ENCODE measurements at regions not wholly inside any gene's neighbourhood (a gene's known extent, or its start where the extent isn't known, plus 50 kb on each side); places are given as distances from the start of the nearest gene placed in this dataset.
A peak's percentile ranks its signal among the peaks of the same experiment; 100 is the strongest.

GRCh38 chr22:25514436-25515180 lies 49.9 kb upstream of the GRK3 start:
- Histone ChIP-seq H3K4me2 (ENCODE audit: low read length) (peak overlapping the region; percentile 36), H3K9ac (ENCODE audit: low read length) (0 out of 2 replicates have a peak overlapping the region, but pooled peaks have one; percentile 3), H3K27me3 (ENCODE audit: insufficient read depth, low read length) (no peaks in the 10 kb centered on the region), H3K79me2 (ENCODE audit: insufficient read depth, low read length) (no peaks in the 10 kb centered on the region), H3K4me3 (replicated peaks in 1 of 2; ENCODE audit: low read depth in 1 of 2, low read length in 2 of 2) (no peak overlapping the region), H3K4me1 (ENCODE audit: control insufficient read depth in 1 of 2, insufficient read depth in 2 of 2, low read length in 2 of 2) (peaks cover 10 to 16% of the 10 kb centered on the region in 2 experiments; a peak in 3 of 4 replicates), H3K36me3 (ENCODE audit: control insufficient read depth in 1 of 2, insufficient read depth in 2 of 2, low read length in 2 of 2) (no peaks in the 10 kb centered on the region), H4K20me1 (ENCODE audit: insufficient read depth) (no peaks in the 10 kb centered on the region), H3K9me3 (ENCODE audit: control insufficient read depth in 1 of 2, insufficient read depth in 1 of 2, low read depth in 1 of 2, low read length in 2 of 2) (no peaks in the 10 kb centered on the region), H2AFZ (ENCODE audit: low read depth, low read length, poor library complexity, severe bottlenecking) (no peak overlapping the region), H3K27ac (ENCODE audit: low read depth, low read length) (0 out of 2 replicates have a peak overlapping the region, but pooled peaks have one; percentile 3), H3K9me2 (ENCODE audit: insufficient read depth) (no peaks in the 10 kb centered on the region)
- intact Hi-C loops (cut with micrococcal nuclease) = no loop called here
- no TSS peak for BruUV-seq (replicated peaks)
- CTCF ChIA-PET = no interaction called here
- TF ChIP-seq POLR2A (IDR thresholded peaks at IDR 0.05; ENCODE audit: borderline replicate concordance, extremely low read depth, insufficient read depth, insufficient read length) = no peak
- TF ChIP-seq EGR1 (IDR thresholded peaks at IDR 0.05; ENCODE audit: low read depth) = no peak
- no peak for TF ChIP-seq RAD21 (IDR thresholded peaks at IDR 0.05; ENCODE audit: low read depth)
- no peak for TF ChIP-seq EZH2 (IDR thresholded peaks at IDR 0.05)
- TF ChIP-seq ZBTB33 (IDR thresholded peaks at IDR 0.05; ENCODE audit: extremely low read depth, insufficient replicate concordance, low read length) = no peak
- no peak for TF ChIP-seq CTCF (IDR thresholded peaks at IDR 0.05 in 2 of 3, conservative IDR thresholded peaks at IDR 0.05 in 1 of 3; ENCODE audit: borderline replicate concordance in 1 of 3, insufficient read depth in 1 of 3, low read depth in 2 of 3, low read length in 2 of 3)
- no peak for TF ChIP-seq REST (IDR thresholded peaks at IDR 0.05; ENCODE audit: low read depth)
- TF ChIP-seq ATF3 (IDR thresholded peaks at IDR 0.05) = no peak
- TF ChIP-seq YY1 (IDR thresholded peaks at IDR 0.05; ENCODE audit: extremely low read depth, insufficient replicate concordance, low read depth, low read length) = no peak
- TF ChIP-seq CBX3 (IDR thresholded peaks at IDR 0.05; ENCODE audit: low read depth) = no peak
- TF ChIP-seq JUND (IDR thresholded peaks at IDR 0.05) = no peak
- no peak for TF ChIP-seq EZH2phosphoT487 (IDR thresholded peaks at IDR 0.05; ENCODE audit: borderline replicate concordance)
- TF ChIP-seq ELF1 (IDR thresholded peaks at IDR 0.05; ENCODE audit: borderline replicate concordance, low read depth) = no peak
- TF ChIP-seq ZFX (IDR thresholded peaks at IDR 0.05) = no peak
- TF ChIP-seq SRF (IDR thresholded peaks at IDR 0.05; ENCODE audit: low read depth) = no peak
- no peak for TF ChIP-seq TCF7L2 (IDR thresholded peaks at IDR 0.05; ENCODE audit: borderline replicate concordance, extremely low read depth, insufficient read depth, insufficient read length)
- no peak for TF ChIP-seq SIN3A (IDR thresholded peaks at IDR 0.05; ENCODE audit: low read depth)
- no peak for TF ChIP-seq CEBPB (IDR thresholded peaks at IDR 0.05; ENCODE audit: low read depth)
- RAD21 ChIA-PET (ENCODE audit: low non-redundant PET in 1 of 2, low total read pairs in 2 of 2, uncharacterized antibody in 2 of 2, unreplicated experiment in 2 of 2) = no interaction called here
- DNase-seq (ENCODE audit: low read depth, low spot score) (no peak), ATAC-seq (no peak; the same call in 1 of the 2 replicates)
- POLR2A ChIA-PET = no interaction called here
